ENCODE measurements at regions not wholly inside any gene's neighbourhood (a gene's known extent, or its start where the extent isn't known, plus 50 kb on each side); places are given as distances from the start of the nearest gene placed in this dataset.
"Not testable (repeated sequence)": the region's sequence is repeated elsewhere in the genome, so short reads cannot be mapped to it uniquely, and the experiment has no call there.

DNA sequence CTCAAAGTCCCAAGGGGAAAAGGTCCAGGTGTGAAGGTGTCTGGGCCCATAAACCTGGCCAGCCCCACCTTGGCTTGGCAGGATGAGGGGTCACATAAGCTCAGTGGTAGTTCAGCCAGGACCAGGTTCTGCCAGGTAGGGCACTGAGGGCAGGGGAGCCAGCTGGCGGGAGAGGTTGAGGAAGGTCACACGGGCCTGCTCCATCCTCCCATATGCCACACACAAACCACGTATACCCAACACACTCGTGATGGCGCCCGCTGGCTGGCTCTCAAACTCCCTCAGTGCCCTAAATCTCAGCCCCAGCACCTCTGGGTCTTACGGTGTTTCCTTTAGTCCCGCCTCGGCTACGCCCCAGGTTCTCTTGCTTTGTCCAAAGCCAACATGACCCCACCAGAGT is 160.5 kb downstream of the ZFP36L2 start:
- Histone ChIP-seq H3K9me3 (ENCODE audit: control insufficient read depth in 4 of 4, insufficient read depth in 3 of 4, low read length in 3 of 4) (no peaks in the 10 kb centered on the region), H3K27ac (ENCODE audit: low read depth in 1 of 2, low read length in 1 of 2) (no peak overlapping the region), H3K36me3 (ENCODE audit: control insufficient read depth in 4 of 4, insufficient read depth in 4 of 4, low read length in 4 of 4) (no peaks in the 10 kb centered on the region), H3K4me1 (ENCODE audit: control insufficient read depth in 5 of 5, insufficient read depth in 5 of 5, low read length in 5 of 5) (peaks cover 0 to 33% (median 9%) of the 10 kb centered on the region in 5 donors), H3K27me3 (ENCODE audit: control insufficient read depth in 3 of 3, insufficient read depth in 3 of 3, low read length in 2 of 3) (no peaks in the 10 kb centered on the region), H3K4me3 (no peak overlapping the region), H3K9ac (ENCODE audit: insufficient read depth in 1 of 2, low read length in 2 of 2) (no peak overlapping the region)
- TF ChIP-seq, protein P1, sequence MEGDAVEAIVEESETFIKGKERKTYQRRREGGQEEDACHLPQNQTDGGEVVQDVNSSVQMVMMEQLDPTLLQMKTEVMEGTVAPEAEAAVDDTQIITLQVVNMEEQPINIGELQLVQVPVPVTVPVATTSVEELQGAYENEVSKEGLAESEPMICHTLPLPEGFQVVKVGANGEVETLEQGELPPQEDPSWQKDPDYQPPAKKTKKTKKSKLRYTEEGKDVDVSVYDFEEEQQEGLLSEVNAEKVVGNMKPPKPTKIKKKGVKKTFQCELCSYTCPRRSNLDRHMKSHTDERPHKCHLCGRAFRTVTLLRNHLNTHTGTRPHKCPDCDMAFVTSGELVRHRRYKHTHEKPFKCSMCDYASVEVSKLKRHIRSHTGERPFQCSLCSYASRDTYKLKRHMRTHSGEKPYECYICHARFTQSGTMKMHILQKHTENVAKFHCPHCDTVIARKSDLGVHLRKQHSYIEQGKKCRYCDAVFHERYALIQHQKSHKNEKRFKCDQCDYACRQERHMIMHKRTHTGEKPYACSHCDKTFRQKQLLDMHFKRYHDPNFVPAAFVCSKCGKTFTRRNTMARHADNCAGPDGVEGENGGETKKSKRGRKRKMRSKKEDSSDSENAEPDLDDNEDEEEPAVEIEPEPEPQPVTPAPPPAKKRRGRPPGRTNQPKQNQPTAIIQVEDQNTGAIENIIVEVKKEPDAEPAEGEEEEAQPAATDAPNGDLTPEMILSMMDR (IDR thresholded peaks at IDR 0.05; ENCODE audit: control extremely low read depth, extremely low read depth), result no peak
- no peak for ATAC-seq (ENCODE audit: insufficient read depth, low FRiP score)
- no peak for DNase-seq
- 80 to 89% methylated on average over 10 of the region's 10 CpGs for WGBS, 2 donors

DNA sequence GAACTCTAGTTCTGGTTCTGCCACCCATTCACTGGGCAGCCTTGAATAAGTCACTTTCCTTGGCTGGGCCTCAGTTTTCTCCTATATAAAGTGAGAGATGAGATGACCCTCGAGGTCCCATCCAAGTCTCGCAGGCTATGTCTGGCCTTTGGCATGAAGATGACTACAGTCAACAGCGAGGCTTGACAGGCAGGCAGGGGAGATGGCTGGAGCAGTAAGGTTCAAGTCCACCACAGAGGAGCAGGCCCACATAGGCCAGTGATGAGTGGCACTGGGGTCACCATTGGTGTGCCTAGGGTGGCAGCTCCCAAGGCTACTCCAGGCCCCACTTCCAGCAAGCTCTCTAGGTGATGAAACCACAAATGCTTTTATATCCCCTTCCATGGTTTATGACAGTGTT is 161.4 kb downstream of the ZFP36L2 start:
- H3K9ac ChIP-seq (ENCODE audit: insufficient read depth in 1 of 2, low read length in 2 of 2), result no peak overlapping the region
- ATAC-seq (ENCODE audit: insufficient read depth, low FRiP score), result no peak
- DNase-seq, result no peak
- TF ChIP-seq, protein P1 (IDR thresholded peaks at IDR 0.05; ENCODE audit: control extremely low read depth, extremely low read depth), result no peak
- H3K27ac ChIP-seq (ENCODE audit: low read depth in 1 of 2, low read length in 1 of 2), result no peak overlapping the region
- no peaks in the 10 kb centered on the region for H3K27me3 ChIP-seq (ENCODE audit: control insufficient read depth in 3 of 3, insufficient read depth in 3 of 3, low read length in 2 of 3)
- H3K9me3 ChIP-seq (ENCODE audit: control insufficient read depth in 4 of 4, insufficient read depth in 3 of 4, low read length in 3 of 4), result no peaks in the 10 kb centered on the region
- H3K4me1 ChIP-seq (ENCODE audit: control insufficient read depth in 5 of 5, insufficient read depth in 5 of 5, low read length in 5 of 5), result peaks cover 0 to 24% (median 6%) of the 10 kb centered on the region in 5 donors
- 96% methylated on average over 3 of the region's 3 CpGs for WGBS, 2 donors
- H3K36me3 ChIP-seq (ENCODE audit: control insufficient read depth in 4 of 4, insufficient read depth in 4 of 4, low read length in 4 of 4), result no peaks in the 10 kb centered on the region
- no peak overlapping the region for H3K4me3 ChIP-seq

DNA sequence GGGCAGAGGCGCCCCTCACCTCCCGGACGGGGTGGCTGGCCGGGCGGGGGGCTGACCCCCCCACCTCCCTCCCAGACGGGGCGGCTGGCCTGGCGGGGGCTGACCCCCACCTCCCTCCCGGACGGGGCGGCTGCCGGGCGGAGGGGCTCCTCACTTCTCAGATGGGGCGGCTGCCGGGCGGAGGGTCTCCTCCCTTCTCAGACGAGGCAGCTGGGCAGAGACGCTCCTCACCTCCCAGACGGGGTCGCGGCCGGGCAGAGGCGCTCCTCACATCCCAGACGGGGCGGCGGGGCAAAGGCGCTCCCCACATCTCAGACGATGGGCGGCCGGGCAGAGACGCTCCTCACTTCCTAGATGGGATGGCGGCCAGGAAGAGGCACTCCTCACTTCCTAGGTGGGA is 163.3 kb downstream of the ZFP36L2 start:
- H3K4me1 ChIP-seq (ENCODE audit: control insufficient read depth in 5 of 5, insufficient read depth in 5 of 5, low read length in 5 of 5), result peaks cover 0 to 25% (median 11%) of the 10 kb centered on the region in 5 donors
- not testable (repeated sequence) for H3K9me3 ChIP-seq (ENCODE audit: control insufficient read depth in 4 of 4, insufficient read depth in 3 of 4, low read length in 3 of 4); H3K4me3 ChIP-seq; H3K9ac ChIP-seq (ENCODE audit: insufficient read depth in 1 of 2, low read length in 2 of 2); H3K27ac ChIP-seq (ENCODE audit: low read depth in 1 of 2, low read length in 1 of 2); ATAC-seq (ENCODE audit: insufficient read depth, low FRiP score); H3K36me3 ChIP-seq (ENCODE audit: control insufficient read depth in 4 of 4, insufficient read depth in 4 of 4, low read length in 4 of 4); DNase-seq; H3K27me3 ChIP-seq (ENCODE audit: control insufficient read depth in 3 of 3, insufficient read depth in 3 of 3, low read length in 2 of 3)
- 99% methylated on average over 14 of the region's 32 CpGs; no CpG with 5 or more reads in 1 of the 2 donors for whole genome bisulfite sequencing, 2 donors

DNA sequence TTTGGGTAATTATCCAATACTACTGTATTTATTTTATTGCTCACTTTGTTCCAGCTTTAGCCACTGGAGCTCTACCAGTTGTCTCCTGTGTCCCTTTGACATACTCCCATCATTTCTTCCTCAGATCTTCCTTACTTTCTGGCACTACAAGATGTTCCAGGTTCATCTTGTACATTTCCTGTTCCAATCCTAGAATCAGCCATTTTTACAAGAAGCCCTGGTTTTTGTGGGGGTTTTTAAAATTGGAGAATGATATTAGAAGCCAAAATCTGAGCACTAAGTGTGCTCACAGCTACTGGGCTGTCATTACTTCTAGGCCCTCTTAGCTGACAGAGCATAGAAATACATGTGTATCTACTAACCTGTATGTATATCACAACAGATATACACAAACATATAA is 164.3 kb downstream of the ZFP36L2 start:
- no peak for DNase-seq
- TF ChIP-seq, protein P1 (IDR thresholded peaks at IDR 0.05; ENCODE audit: control extremely low read depth, extremely low read depth), result no peak
- no peaks in the 10 kb centered on the region for H3K36me3 ChIP-seq (ENCODE audit: control insufficient read depth in 4 of 4, insufficient read depth in 4 of 4, low read length in 4 of 4)
- no peak overlapping the region for H3K9ac ChIP-seq (ENCODE audit: insufficient read depth in 1 of 2, low read length in 2 of 2)
- H3K9me3 ChIP-seq (ENCODE audit: control insufficient read depth in 4 of 4, insufficient read depth in 3 of 4, low read length in 3 of 4), result no peaks in the 10 kb centered on the region
- no peak for ATAC-seq (ENCODE audit: insufficient read depth, low FRiP score)
- no peak overlapping the region for H3K27ac ChIP-seq (ENCODE audit: low read depth in 1 of 2, low read length in 1 of 2)
- H3K27me3 ChIP-seq (ENCODE audit: control insufficient read depth in 3 of 3, insufficient read depth in 3 of 3, low read length in 2 of 3), result no peaks in the 10 kb centered on the region
- peaks cover 0 to 30% (median 11%) of the 10 kb centered on the region in 5 donors for H3K4me1 ChIP-seq (ENCODE audit: control insufficient read depth in 5 of 5, insufficient read depth in 5 of 5, low read length in 5 of 5)
- H3K4me3 ChIP-seq, result no peak overlapping the region
